ENCODE measurements at regions not wholly inside any gene's neighbourhood (a gene's known extent, or its start where the extent isn't known, plus 50 kb on each side); places are given as distances from the start of the nearest gene placed in this dataset.

GRCh38 chr11:70545610-70545912 lies 147.2 kb downstream of the CTTN start:
- TF ChIP-seq POLR2A (IDR thresholded peaks at IDR 0.05) (no peak), CTCF (IDR thresholded peaks at IDR 0.05) (no peak), EP300 (IDR thresholded peaks at IDR 0.05) (no peak)

Data from ovary (tissue), 3 donors.